Lung microvascular endothelial cell (primary cell): ENCODE measurements at regions not wholly inside any gene's neighbourhood (a gene's known extent, or its start where the extent isn't known, plus 50 kb on each side); places are given as distances from the start of the nearest gene placed in this dataset.
"Not testable (repeated sequence)": the region's sequence is repeated elsewhere in the genome, so short reads cannot be mapped to it uniquely, and the experiment has no call there.

Experiments
- DNase-seq, 2 donors: peaks; one replicate each; pipeline versions ENCODE4 v3.0.0 to v3.0.0-alpha.2; 2010; ENCODE audit warnings: low read depth in 2 of 2

GRCh38 chr13:42373048-42373812, 101.3 kb downstream of the AKAP11 start:
- no peak for DNase-seq

DNA sequence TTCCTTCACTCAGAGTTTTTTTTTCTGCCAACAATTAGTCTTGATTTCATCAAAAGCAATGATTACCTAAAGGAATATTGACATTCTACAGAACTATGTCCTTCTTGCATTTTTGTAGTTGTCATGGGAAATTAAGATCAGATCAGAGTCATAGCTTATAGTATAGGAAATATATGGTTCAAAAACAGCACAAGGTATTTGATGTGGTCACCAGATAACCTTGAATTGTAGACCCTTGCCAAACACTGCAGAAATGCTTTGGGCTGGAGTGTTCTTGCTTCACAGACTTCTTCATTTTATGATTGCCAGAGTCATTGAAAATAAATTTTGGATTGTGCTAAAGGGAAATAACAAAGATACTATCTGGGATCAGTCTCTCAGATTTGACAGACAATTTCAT, 103.7 kb downstream of the AKAP11 start:
- DNase-seq: no peak

DNA sequence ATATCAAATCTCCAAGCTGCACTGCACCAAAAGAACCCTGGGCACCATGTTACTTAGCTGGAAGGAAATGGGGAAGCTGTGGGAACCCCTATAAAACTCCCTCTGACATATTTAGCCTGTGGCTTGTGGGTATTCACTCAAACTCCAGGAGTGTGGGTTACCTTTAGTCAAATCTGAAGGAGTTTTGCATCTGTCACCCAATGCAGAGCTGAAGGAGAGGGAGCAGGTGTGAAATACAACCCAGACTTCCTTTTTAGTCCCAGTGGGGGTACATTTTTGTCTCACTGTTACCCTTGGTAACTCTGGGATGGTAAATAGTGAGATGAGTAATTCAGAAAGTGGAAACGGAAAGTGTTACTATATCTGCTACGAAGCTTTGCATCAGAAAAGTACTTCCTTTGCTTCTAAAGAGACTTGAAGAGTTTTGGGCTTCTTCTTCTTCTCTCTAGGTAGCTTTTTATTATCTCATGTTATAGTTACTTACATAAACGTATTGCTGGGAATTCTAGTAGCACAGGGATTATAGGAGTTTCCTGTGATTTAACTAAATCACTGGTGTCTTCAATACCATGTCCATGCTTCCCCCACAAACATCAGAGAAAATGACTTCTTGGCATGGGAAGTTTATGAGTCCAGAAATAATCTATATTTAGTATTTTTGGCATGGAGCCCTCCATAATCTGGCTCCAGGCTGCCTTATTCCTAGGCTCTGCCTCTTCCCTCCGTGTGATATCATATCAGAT, 105.9 kb downstream of the AKAP11 start:
- DNase-seq: peak in 1 of 2 donors; percentile 67

DNA sequence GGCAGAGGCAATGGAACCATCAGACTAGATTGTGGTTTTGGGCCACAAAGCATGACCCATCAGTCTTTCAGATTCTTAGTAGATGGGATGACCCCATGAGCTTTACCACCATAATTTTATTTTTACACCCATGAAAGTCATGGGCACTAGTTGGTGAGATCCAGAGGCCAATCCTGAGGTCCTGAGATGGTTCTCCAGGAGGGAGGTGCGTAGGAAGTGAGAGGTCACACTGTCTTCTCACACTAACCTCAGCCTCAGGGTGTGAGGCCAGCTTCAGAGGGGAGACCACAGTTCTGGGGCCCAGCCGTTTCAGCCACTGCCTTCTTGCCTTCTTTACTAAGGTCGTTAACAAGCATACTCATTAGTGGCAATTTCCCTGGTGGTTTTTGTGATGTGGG, 106.4 kb downstream of the AKAP11 start:
- no peak for DNase-seq

DNA sequence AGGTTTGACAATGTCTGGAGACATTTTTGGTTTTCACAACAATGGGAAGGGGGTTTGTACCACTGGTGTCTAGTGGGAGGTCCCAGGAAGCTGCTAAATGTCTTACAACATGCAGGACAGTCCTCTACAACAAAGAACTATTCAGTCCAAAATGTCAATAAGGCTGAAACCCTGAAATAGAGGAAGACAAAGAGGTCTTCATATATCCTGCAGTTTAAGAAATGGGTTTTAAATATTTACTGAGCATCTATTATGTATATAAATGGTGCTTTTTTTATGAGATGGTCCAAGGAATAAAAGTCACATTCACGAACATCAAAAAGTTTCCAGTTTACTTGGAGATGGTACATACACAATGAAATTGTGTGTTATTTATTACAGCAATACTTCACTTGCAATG, 107.3 kb downstream of the AKAP11 start:
- no peak for DNase-seq

DNA sequence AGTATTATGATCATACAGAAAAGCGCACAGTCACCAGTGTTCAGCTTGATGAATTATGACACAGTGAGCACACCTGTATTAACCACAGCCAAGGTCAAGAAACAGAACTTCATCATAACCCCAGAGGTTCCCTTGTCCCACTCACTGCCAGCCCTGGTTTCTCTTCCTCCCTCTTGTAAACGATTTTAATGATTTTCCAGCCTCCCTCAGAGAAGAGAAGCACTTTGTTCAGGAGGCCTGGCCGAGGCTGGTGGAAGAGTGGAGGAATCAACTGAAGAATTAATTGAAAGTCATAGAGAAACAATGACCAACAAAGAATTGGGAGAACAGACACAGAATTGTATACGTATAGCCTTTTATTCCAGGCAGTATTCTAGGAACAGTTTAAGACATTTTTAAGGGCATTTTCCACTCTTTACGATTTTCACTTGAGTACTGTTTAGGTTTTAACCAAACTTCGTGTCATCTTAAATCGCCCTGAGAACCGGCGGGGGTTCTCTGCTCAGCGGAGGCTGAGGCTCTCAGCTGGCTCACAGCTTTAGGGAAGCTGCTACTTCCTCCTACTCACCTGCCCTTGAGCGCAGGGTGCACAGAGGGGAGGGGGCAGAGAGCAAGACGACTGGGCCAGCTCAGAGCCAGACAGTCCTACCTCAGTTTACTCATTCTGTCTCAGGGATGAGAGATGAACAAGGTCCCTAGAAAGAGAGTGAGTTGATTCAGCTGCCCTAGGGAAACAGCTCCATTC, 108.6 kb downstream of the AKAP11 start:
- DNase-seq: no peak

GRCh38 chr13:42381165-42381425, 109.1 kb downstream of the AKAP11 start:
- no peak for DNase-seq

DNA sequence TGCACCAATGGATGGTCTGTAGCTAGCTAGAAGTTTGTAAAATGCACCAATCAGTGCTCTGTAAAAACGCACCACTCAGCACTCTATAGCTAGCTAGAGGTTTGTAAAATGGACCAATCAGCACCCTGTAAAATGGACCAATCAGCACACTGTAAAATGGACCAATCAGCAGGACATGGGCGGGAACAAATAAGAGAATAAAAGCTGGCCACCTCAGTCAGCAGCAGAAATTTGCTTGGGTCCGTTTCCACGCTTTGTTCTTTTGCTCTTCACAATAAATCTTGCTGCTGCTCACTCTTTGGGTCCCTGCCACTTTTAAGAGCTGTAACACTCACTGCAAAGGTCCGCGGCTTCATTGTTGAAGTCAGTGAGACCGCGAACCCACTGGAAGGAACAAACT, 109.5 kb downstream of the AKAP11 start:
- DNase-seq: not testable (repeated sequence)

DNA sequence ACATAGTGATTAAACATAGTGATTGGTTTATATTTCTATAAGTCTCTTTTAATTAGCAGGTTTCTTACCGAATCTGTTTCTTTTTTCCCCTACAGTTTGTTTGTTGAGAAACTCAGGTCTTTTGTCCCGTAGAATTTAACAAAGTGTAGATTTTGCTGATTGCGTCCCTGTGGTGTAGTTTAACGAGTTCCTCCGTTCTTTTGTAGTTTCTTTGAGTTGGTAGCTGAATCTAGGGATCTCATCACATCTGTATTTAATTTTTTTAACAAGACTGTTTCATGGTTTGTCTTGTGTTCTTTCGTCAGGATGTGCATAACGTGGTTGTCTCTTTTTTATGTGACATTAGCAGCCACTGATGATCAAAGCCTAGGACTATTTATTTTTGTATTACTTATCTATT, 111.1 kb downstream of the AKAP11 start:
- no peak for DNase-seq

DNA sequence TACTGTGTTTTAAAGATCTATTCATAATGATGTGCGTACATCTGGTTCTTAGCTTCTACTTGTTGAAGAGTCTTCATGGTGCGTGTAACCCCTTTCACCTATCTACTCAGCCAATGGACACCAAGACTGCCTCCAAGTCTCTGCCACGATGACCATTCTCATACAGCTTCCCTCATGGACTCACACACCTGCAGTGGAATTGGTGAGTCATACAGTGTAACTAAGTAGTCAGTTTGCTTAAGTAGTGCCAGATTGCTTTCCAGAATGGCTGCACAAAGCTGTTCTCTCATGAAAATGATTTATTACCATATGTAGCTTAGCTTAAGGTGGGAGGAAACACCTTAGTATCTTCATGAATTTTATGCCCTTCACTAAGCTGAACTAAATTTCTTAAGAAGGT, 112.3 kb downstream of the AKAP11 start:
- peak in 1 of 2 donors; percentile 52 for DNase-seq

GRCh38 chr13:42388326-42388725, 116.4 kb downstream of the AKAP11 start:
- DNase-seq: no peak

GRCh38 chr13:42389041-42389440, 117.1 kb downstream of the AKAP11 start:
- no peak for DNase-seq

DNA sequence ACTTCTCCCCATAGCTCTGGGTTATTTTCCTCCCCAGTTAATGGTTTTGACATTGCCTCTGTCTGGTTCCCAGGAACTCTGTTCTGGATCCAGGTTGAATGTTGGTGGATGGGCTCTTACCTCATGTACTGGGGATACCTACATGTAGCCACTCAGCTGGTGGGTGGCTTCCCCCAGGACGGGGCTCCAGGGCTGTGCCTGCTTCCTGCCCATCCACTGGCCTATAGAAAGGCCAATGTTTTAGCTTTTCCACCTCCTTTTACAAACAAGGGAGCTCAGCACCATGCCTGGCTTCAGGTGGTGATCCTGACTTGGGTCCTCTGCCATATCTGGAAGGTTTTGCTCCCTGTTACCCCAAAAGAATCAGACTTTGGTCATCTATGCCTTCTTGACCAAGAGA, 120.2 kb downstream of the AKAP11 start:
- DNase-seq: no peak

DNA sequence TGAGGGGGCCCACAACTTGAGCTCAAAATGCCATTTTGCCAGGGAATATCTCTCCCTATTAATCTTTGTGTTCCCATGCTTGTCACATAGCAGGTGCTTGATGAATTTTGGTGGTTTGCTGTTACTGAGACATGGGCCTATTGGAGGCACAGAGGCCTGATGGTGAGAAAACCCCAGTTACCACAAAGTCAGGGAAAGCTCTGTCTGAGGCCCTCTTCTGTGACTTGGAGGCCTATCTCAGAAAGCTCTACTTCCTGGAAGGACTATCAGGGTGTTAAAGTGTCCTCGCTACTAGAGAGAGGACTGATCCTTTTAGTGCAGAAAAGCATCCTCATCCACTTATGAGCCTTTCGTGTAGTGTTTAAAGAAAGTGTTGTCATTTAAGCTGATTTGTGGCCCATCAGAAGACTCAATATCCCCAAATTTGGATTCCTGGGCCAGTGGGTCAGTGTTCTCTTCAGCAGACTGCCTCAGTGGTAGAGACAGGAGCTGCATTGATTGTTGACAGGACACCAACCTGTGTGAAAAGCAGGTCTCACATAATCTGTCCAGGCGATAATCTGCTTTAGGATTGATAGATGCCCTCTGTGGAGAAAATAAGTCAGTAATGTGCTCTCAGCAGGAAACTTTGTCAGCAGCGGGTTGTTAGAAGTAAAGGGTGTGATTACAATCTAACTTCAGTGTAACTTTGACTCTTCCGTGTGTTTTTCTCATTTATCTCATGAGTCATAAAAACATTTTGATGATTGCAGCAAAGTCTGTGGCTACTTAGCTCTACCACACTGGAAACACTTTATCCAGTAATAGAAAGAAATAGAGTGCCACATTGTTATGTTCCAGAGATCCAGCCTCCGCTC, 121.0 kb downstream of the AKAP11 start:
- DNase-seq: peak in 1 of 2 donors; percentile 59

- no peak for DNase-seq
Measured at GRCh38 chr13:42393573-42394360, 121.8 kb downstream of the AKAP11 start.

GRCh38 chr13:42394361-42394708, 122.4 kb downstream of the AKAP11 start:
- DNase-seq: peak; percentile 37 to 42

DNA sequence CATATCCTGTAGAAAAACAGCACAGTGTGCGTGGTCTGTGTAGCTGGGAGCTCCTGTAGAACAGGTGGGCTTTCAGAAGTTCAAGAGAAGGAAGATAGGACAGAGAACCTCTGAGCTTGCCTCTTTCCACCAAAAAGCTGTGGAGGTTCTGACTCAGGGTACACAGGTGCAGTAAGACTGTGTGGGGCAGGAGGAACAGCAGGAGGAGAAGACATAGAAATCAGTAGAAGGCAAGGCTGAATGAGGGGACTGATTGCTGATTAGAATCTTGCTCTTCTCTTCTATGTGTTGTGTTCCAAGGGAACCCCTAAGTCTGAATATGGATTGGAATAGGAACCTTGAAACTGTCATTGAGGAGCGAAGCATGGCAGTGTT, 122.7 kb downstream of the AKAP11 start:
- DNase-seq: no peak

DNA sequence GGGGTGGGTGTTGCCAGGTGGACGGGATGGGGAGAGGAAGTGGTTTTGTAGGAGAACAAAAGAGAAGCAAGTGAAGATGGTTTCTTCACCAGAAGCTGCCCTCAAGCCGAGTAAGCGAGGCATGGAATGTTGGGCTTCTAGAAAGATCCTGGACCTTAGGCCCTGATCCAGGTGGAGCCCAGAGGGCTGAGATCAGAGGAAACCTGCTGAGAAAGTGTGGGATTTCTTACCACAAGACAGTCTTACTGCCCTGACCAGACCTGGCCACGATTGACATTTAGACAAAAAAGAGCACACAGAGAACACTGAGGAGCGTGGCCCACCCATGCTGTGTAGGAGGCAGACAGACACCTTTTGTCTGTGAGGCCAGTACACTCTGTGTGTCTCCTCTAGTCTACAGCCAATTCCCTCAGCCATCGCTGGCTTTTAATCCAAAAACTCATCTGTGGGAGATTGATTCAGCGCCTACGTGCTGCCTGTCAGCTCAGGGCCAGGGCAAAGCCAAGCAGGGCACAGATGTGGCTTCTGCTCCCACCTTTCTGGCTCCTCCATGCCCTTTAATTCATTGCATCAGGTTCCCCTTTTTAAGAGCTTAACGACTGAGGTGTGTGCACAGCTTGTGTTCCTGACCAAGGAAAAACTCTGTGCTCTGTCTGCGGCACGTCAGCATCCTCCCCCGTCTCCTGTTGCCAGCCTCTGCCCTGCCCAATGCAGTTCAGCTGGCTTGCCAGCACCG, 123.3 kb downstream of the AKAP11 start:
- DNase-seq: no peak

- no peak for DNase-seq
Measured at GRCh38 chr13:42396501-42396900, 124.5 kb downstream of the AKAP11 start.

GRCh38 chr13:42396901-42397655, 125.1 kb downstream of the AKAP11 start:
- no peak for DNase-seq
